IMR-90 (cell line): ENCODE measurements at regions not wholly inside any gene's neighbourhood (a gene's known extent, or its start where the extent isn't known, plus 50 kb on each side); places are given as distances from the start of the nearest gene placed in this dataset.

Experiments used
- ATAC-seq: fragments of 200-7000 bp; cut with Tn5 transposase; 2 replicates; pipeline ENCODE4 v1.9.1; 2020; ENCODE audit warnings: low read depth, mild to moderate bottlenecking, moderate library complexity
- BruUV-seq: library from RNA; stranded (reverse); fragments of 400-500 nt; replicated peaks from 2 replicates; lab custom pipeline; 2021; lab: Mats Ljungman, UMichigan
- CTCF ChIA-PET: fragments of 300-600 bp; formaldehyde crosslinking; extraction: SDS; loops from one replicate; lab custom pipeline; 2021; ENCODE audit warnings: antibody characterized with exemption; lab: Yijun Ruan, JAX
- POLR2A ChIA-PET: fragments of 300-600 bp; sonication (Branson Sonifier 250); formaldehyde crosslinking; loops from one replicate; lab custom pipeline; 2022; ENCODE audit warnings: antibody characterized with exemption; ENCODE audit not compliant: unreplicated experiment; lab: Charles Lee
- DNase-seq: peaks from one replicate; pipeline ENCODE4 v3.0.0; 2013
- H2AFZ ChIP-seq: replicated peaks from 2 replicates; pipeline ENCODE3; 2013; ENCODE audit warnings: low read length, mild to moderate bottlenecking; ENCODE audit not compliant: poor library complexity
- H2AK5ac ChIP-seq: 2 replicates; pipeline ENCODE4 v1.6.1; 2013; ENCODE audit warnings: low read depth, low read length, inconsistent platforms
- H2AK9ac ChIP-seq: replicated peaks from 2 replicates; pipeline ENCODE3; 2013; ENCODE audit warnings: mild to moderate bottlenecking, low read depth, low read length, moderate library complexity; ENCODE audit not compliant: poor library complexity
- H2BK120ac ChIP-seq: 2 replicates; pipeline ENCODE4 v1.6.1; 2013; ENCODE audit warnings: low read depth, low read length, inconsistent platforms
- H2BK15ac ChIP-seq: 3 replicates; pipeline ENCODE4 v1.6.1; 2013; ENCODE audit warnings: low read depth, low read length, inconsistent platforms
- H2BK20ac ChIP-seq: 2 replicates; pipeline ENCODE4 v1.6.1; 2013; ENCODE audit warnings: low read depth, mild to moderate bottlenecking, inconsistent platforms, low read length, moderate library complexity
- H2BK5ac ChIP-seq: 2 replicates; pipeline ENCODE4 v1.6.1; 2013; ENCODE audit warnings: mild to moderate bottlenecking, low read depth, low read length, inconsistent platforms; ENCODE audit not compliant: poor library complexity, severe bottlenecking
- H3K14ac ChIP-seq: replicated peaks from 2 replicates; pipeline ENCODE4 v1.6.1; 2013; ENCODE audit warnings: low read depth, low read length, inconsistent platforms
- H3K18ac ChIP-seq: 2 replicates; pipeline ENCODE4 v1.6.1; 2013; ENCODE audit warnings: low read depth, low read length, control low read depth
- H3K23ac ChIP-seq: 2 replicates; pipeline ENCODE4 v1.6.1; 2013; ENCODE audit warnings: low read depth, low read length, inconsistent platforms
- H3K27ac ChIP-seq: 2 replicates; pipeline ENCODE4 v1.5.1; 2013; ENCODE audit warnings: mild to moderate bottlenecking, control low read depth, low read length; ENCODE audit not compliant: insufficient read depth
- H3K27me3 ChIP-seq: 2 replicates; pipeline ENCODE4 v1.6.1; 2013; ENCODE audit warnings: low read length; ENCODE audit not compliant: control insufficient read depth, insufficient read depth
- H3K36me3 ChIP-seq: 2 replicates; pipeline ENCODE4 v1.6.1; 2013; ENCODE audit warnings: low read length, mixed read lengths; ENCODE audit not compliant: control insufficient read depth, insufficient read depth
- H3K4ac ChIP-seq: 2 replicates; pipeline ENCODE4 v1.6.1; 2013; ENCODE audit warnings: low read depth, low read length, inconsistent platforms
- H3K4me1 ChIP-seq: 2 replicates; pipeline ENCODE4 v1.6.1; 2013; ENCODE audit warnings: low read length, mixed read lengths; ENCODE audit not compliant: control insufficient read depth, insufficient read depth
- H3K4me2 ChIP-seq: 2 replicates; pipeline ENCODE4 v1.6.1; 2013; ENCODE audit warnings: low read depth, mild to moderate bottlenecking, control low read depth, low read length, moderate library complexity
- H3K4me3 ChIP-seq: 2 replicates; pipeline ENCODE4 v1.5.1; 2013; ENCODE audit warnings: low read depth, mild to moderate bottlenecking, control low read depth, low read length, moderate library complexity; ENCODE audit not compliant: insufficient read depth
- H3K56ac ChIP-seq: 2 replicates; pipeline ENCODE4 v1.6.1; 2013; ENCODE audit warnings: low read length, inconsistent platforms; ENCODE audit not compliant: insufficient read depth; ENCODE audit errors: extremely low read depth
- H3K79me1 ChIP-seq, 2 experiments: 2 replicates each; pipeline ENCODE4 v1.6.1; 2013; ENCODE audit warnings: low read length in 2 of 2, inconsistent platforms in 1 of 2, low read depth in 1 of 2
- H3K9ac ChIP-seq: 2 replicates; pipeline ENCODE4 v1.6.1; 2013; ENCODE audit warnings: low read depth, low read length, control low read depth
- H3K9me1 ChIP-seq: 2 replicates; pipeline ENCODE4 v1.6.1; 2013; ENCODE audit warnings: low read length, inconsistent platforms; ENCODE audit not compliant: insufficient read depth
- H3K9me3 ChIP-seq: 2 replicates; pipeline ENCODE4 v1.6.1; 2013; ENCODE audit warnings: low read length; ENCODE audit not compliant: control insufficient read depth, insufficient read depth
- H4K20me1 ChIP-seq: 2 replicates; pipeline ENCODE4 v1.6.1; 2013; ENCODE audit warnings: low read length, inconsistent platforms; ENCODE audit not compliant: insufficient read depth
- H4K5ac ChIP-seq: 2 replicates; pipeline ENCODE4 v1.6.1; 2013; ENCODE audit warnings: mild to moderate bottlenecking, low read depth, low read length, control low read depth
- H4K8ac ChIP-seq, 2 experiments: 2 replicates each; pipeline ENCODE4 v1.6.1; 2013; ENCODE audit warnings: low read depth in 2 of 2, low read length in 2 of 2, control low read depth in 1 of 2, inconsistent platforms in 1 of 2
- H4K91ac ChIP-seq: 2 replicates; pipeline ENCODE4 v1.6.1; 2013; ENCODE audit warnings: low read depth, low read length, inconsistent platforms; ENCODE audit not compliant: insufficient read depth
- BHLHE40 ChIP-seq: fragments of 150-350 bp; IDR thresholded peaks from 2 replicates; pipeline ENCODE4 v1.6.1; 2016; ENCODE audit warnings: mild to moderate bottlenecking, low read depth, low read length
- CEBPB ChIP-seq: IDR thresholded peaks from 2 replicates; pipeline ENCODE4 v1.6.1; 2012; ENCODE audit warnings: low read depth, low read length, improper control_type of control experiment
- CHD1 ChIP-seq: IDR thresholded peaks from 2 replicates; pipeline ENCODE4 v1.6.1; 2012; ENCODE audit warnings: low read depth, low read length, improper control_type of control experiment
- FOS ChIP-seq: fragments of 150-350 bp; IDR thresholded peaks from 2 replicates; pipeline ENCODE4 v1.6.1; 2016; ENCODE audit warnings: low read depth, low read length
- MAFK ChIP-seq: IDR thresholded peaks from 2 replicates; pipeline ENCODE4 v1.6.1; 2012; ENCODE audit warnings: low read depth, low read length, improper control_type of control experiment
- MAZ ChIP-seq: IDR thresholded peaks from 2 replicates; pipeline ENCODE4 v1.6.1; 2012; ENCODE audit warnings: low read depth, mild to moderate bottlenecking, low read length, improper control_type of control experiment, moderate library complexity, borderline replicate concordance
- MXI1 ChIP-seq: IDR thresholded peaks from 2 replicates; pipeline ENCODE4 v1.6.1; 2012; ENCODE audit warnings: low read depth, mild to moderate bottlenecking, low read length, moderate library complexity, borderline replicate concordance
- NFE2L2 ChIP-seq: fragments of 150-350 bp; IDR thresholded peaks from 2 replicates; pipeline ENCODE4 v1.6.1; 2016; ENCODE audit warnings: low read depth, mild to moderate bottlenecking, low read length
- POLR2A ChIP-seq: IDR thresholded peaks from 2 replicates; pipeline ENCODE4 v1.6.1; 2012; ENCODE audit warnings: mild to moderate bottlenecking, low read depth, low read length
- RAD21 ChIP-seq: IDR thresholded peaks from 2 replicates; pipeline ENCODE4 v1.6.1; 2012; ENCODE audit warnings: low read length, improper control_type of control experiment
- RCOR1 ChIP-seq: IDR thresholded peaks from 2 replicates; pipeline ENCODE4 v1.6.1; 2012; ENCODE audit warnings: mild to moderate bottlenecking, low read length, improper control_type of control experiment; ENCODE audit not compliant: insufficient replicate concordance
- RFX5 ChIP-seq: IDR thresholded peaks from 2 replicates; pipeline ENCODE4 v1.8.0; 2012; ENCODE audit warnings: low read depth, mild to moderate bottlenecking, low read length, moderate library complexity
- SMC3 ChIP-seq: fragments of 150-350 bp; IDR thresholded peaks from 2 replicates; pipeline ENCODE4 v1.6.1; 2016; ENCODE audit warnings: low read depth, mild to moderate bottlenecking, antibody characterized with exemption, low read length, moderate library complexity
- whole genome bisulfite sequencing, 2 experiments: methylation state at CpG; one replicate each; pipeline versions ENCODE4 v1.1.5 to v1.1.7; 2013; ENCODE audit warnings: missing lambda C conversion rate in 2 of 2; ENCODE audit not compliant: insufficient read length in 1 of 2; ENCODE audit errors: extremely low coverage in 2 of 2; 5-methylcytosine and 5-hydroxymethylcytosine counted together
- dilution Hi-C: fragments of 300-500 bp; cut with HindIII; formaldehyde crosslinking; loops from one replicate; pipeline ENCODE4 v1.14.3; 2018; ENCODE audit warnings: low sequenced_read_pairs; ENCODE audit not compliant: unreplicated experiment
- in situ Hi-C: fragments of 300-500 bp; cut with MboI; formaldehyde crosslinking; loops from 3 replicates; pipeline ENCODE4 v1.14.3; 2019; ENCODE audit warnings: low sequenced_read_pairs, inconsistent platforms, mixed read lengths
- intact Hi-C: fragments of 100-400 bp; cut with micrococcal nuclease; formaldehyde crosslinking; loops from 2 replicates; pipeline ENCODE4 v1.10.0; 2022
- TF ChIP-seq, protein P1 (sequence below): fragments of 150-350 bp; IDR thresholded peaks from 2 replicates; pipeline ENCODE4 v1.6.1; 2017; ENCODE audit warnings: mild to moderate bottlenecking, antibody characterized with exemption, low read length, low read depth
- TF ChIP-seq, protein P2 (sequence below): conservative IDR thresholded peaks from 2 replicates; pipeline ENCODE4 v1.5.1; 2012; ENCODE audit warnings: mild to moderate bottlenecking, low read depth, low read length, improper control_type of control experiment
- TF ChIP-seq, protein P3 (sequence below): fragments of 150-350 bp; IDR thresholded peaks from 2 replicates; pipeline ENCODE4 v1.6.1; 2016; ENCODE audit warnings: low read depth, mild to moderate bottlenecking, low read length, moderate library complexity, borderline replicate concordance

DNA sequence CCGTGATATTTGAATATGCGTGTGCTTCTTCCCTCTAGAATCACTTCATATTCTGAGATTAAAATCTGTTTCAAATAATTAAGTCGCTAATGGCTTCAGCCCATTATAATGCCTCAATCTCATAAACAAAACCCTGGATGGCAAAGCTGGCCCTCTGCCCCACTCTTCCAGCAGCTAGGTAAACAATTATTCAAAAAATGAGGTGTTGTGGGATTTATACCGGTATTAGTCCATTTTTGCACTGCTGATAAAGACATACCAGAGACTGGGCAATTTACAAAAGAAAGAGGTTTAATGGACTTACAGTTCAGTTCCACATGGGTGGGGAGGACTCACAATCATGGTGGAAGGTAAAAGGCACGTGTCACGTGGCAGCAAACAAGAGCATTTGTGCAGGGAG lies 510.4 kb upstream of the ADGRL2 start:
- no CpG with 5 or more reads among the region's 6 CpGs for WGBS, 2 experiments
- no TSS peak for BruUV-seq
- CTCF ChIA-PET: no interaction called here

More for the DNA sequence above, 510.4 kb upstream of the ADGRL2 start:
- H3K27ac ChIP-seq: no peak overlapping the region
- dilution Hi-C loops: no loop called here
- no peaks in the 10 kb centered on the region for H3K27me3 ChIP-seq
- no peak overlapping the region for H3K18ac ChIP-seq
- no peak overlapping the region for H2BK15ac ChIP-seq
- ATAC-seq (no peak), DNase-seq (no peak)
- no peak overlapping the region for H2BK120ac ChIP-seq
- no peak overlapping the region for H2AK5ac ChIP-seq
- POLR2A ChIA-PET: no interaction called here
- H3K9me1 ChIP-seq: no peaks in the 10 kb centered on the region
- no peak overlapping the region for H3K56ac ChIP-seq
- no peaks in the 10 kb centered on the region for H3K4me1 ChIP-seq
- H2BK20ac ChIP-seq: no peak overlapping the region
- no peak overlapping the region for H3K14ac ChIP-seq
- no peak overlapping the region for H2AFZ ChIP-seq
- no peaks in the 10 kb centered on the region for H3K9me3 ChIP-seq
- no peak overlapping the region for H3K9ac ChIP-seq
- intact Hi-C loops: no loop called here
- no peak overlapping the region for H4K91ac ChIP-seq
- TF ChIP-seq CHD1 (no peak), POLR2A (no peak), NFE2L2 (no peak), RAD21 (no peak), RCOR1 (no peak), RFX5 (no peak), MXI1 (no peak), SMC3 (no peak), CEBPB (no peak), BHLHE40 (no peak), MAZ (no peak), MAFK (no peak), FOS (no peak)
- TF ChIP-seq, protein P1, sequence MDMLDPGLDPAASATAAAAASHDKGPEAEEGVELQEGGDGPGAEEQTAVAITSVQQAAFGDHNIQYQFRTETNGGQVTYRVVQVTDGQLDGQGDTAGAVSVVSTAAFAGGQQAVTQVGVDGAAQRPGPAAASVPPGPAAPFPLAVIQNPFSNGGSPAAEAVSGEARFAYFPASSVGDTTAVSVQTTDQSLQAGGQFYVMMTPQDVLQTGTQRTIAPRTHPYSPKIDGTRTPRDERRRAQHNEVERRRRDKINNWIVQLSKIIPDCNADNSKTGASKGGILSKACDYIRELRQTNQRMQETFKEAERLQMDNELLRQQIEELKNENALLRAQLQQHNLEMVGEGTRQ: no peak
- TF ChIP-seq, protein P2, sequence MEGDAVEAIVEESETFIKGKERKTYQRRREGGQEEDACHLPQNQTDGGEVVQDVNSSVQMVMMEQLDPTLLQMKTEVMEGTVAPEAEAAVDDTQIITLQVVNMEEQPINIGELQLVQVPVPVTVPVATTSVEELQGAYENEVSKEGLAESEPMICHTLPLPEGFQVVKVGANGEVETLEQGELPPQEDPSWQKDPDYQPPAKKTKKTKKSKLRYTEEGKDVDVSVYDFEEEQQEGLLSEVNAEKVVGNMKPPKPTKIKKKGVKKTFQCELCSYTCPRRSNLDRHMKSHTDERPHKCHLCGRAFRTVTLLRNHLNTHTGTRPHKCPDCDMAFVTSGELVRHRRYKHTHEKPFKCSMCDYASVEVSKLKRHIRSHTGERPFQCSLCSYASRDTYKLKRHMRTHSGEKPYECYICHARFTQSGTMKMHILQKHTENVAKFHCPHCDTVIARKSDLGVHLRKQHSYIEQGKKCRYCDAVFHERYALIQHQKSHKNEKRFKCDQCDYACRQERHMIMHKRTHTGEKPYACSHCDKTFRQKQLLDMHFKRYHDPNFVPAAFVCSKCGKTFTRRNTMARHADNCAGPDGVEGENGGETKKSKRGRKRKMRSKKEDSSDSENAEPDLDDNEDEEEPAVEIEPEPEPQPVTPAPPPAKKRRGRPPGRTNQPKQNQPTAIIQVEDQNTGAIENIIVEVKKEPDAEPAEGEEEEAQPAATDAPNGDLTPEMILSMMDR: no peak
- TF ChIP-seq, protein P3, sequence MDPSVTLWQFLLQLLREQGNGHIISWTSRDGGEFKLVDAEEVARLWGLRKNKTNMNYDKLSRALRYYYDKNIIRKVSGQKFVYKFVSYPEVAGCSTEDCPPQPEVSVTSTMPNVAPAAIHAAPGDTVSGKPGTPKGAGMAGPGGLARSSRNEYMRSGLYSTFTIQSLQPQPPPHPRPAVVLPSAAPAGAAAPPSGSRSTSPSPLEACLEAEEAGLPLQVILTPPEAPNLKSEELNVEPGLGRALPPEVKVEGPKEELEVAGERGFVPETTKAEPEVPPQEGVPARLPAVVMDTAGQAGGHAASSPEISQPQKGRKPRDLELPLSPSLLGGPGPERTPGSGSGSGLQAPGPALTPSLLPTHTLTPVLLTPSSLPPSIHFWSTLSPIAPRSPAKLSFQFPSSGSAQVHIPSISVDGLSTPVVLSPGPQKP: no peak
- H2BK5ac ChIP-seq: no peak overlapping the region
- no peaks in the 10 kb centered on the region for H3K36me3 ChIP-seq
- H3K4ac ChIP-seq: no peak overlapping the region
- in situ Hi-C loops: no loop called here
- no peak overlapping the region for H3K23ac ChIP-seq
- no peak overlapping the region for H3K4me2 ChIP-seq
- no peak overlapping the region for H3K4me3 ChIP-seq
- no peaks in the 10 kb centered on the region for H4K20me1 ChIP-seq
- H3K79me1 ChIP-seq: no peaks in the 10 kb centered on the region
- no peak overlapping the region for H4K8ac ChIP-seq
- no peak overlapping the region for H2AK9ac ChIP-seq
- no peak overlapping the region for H4K5ac ChIP-seq
